ENCODE measurements at regions not wholly inside any gene's neighbourhood (a gene's known extent, or its start where the extent isn't known, plus 50 kb on each side); places are given as distances from the start of the nearest gene placed in this dataset.
A peak's percentile ranks its signal among the peaks of the same experiment; 100 is the strongest.
"Not testable (repeated sequence)": the region's sequence is repeated elsewhere in the genome, so short reads cannot be mapped to it uniquely, and the experiment has no call there.

- not testable (repeated sequence) for H3K4me1 Mint-ChIP-seq; H3K36me3 Mint-ChIP-seq (ENCODE audit: low read depth); H3K27me3 Mint-ChIP-seq; H3K4me3 Mint-ChIP-seq; H3K27ac Mint-ChIP-seq; H3K9me3 ChIP-seq (ENCODE audit: control insufficient read depth, low read length, poor library complexity, severe bottlenecking); DNase-seq; ATAC-seq
Measured at GRCh38 chr4:9659678-9660077, 121.8 kb upstream of the DRD5 start.

DNA sequence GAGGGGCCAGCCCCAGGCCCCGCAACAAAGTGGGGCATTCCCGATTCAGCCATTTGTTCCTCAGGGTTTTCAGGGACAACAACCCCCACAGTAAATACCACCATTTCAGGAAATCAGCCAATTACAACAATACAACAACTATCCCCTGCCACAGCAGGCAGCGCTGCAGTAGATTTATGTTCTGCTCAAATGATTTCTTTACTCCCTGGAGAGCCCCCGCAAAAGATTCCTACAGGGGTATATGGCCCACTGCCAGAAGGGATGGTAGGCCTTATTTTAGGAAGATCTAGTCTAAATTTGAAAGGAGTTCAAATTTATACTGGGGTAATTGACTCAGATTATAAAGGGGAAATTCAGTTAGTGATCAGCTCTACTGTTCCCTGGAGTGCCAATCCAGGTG, 120.5 kb upstream of the DRD5 start:
- H3K27me3 Mint-ChIP-seq; DNase-seq; H3K4me3 Mint-ChIP-seq; H3K9me3 ChIP-seq (ENCODE audit: control insufficient read depth, low read length, poor library complexity, severe bottlenecking); H3K4me1 Mint-ChIP-seq; H3K27ac Mint-ChIP-seq; ATAC-seq; H3K36me3 Mint-ChIP-seq (ENCODE audit: low read depth): not testable (repeated sequence)

DNA sequence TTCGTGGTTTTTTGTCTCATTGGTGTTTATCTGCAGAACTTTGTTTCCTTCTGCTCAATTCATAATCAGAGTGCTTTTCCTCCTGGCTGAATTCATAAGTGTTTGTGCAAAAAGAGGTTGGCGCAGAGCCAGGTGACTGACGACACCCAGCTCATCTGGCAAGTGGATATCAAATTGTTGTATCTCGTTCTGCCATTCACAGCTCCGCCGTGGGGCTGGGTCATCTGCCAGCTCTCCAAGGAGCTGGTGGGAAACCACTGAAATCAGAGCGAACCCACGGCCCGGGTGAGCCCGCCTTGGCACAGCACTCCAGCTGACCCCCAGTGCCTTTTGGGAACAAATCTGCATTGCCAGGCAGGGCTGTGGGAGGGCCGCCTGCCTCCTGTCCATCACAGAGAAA, 110.7 kb upstream of the DRD5 start:
- ATAC-seq; DNase-seq; H3K9me3 ChIP-seq (ENCODE audit: control insufficient read depth, low read length, poor library complexity, severe bottlenecking); H3K27ac Mint-ChIP-seq; H3K4me1 Mint-ChIP-seq; H3K4me3 Mint-ChIP-seq; H3K36me3 Mint-ChIP-seq (ENCODE audit: low read depth): not testable (repeated sequence)
- peaks cover 32% of the 10 kb centered on the region for H3K27me3 Mint-ChIP-seq

GRCh38 chr4:9677357-9677756, 104.1 kb upstream of the DRD5 start:
- H3K27me3 Mint-ChIP-seq, result peaks cover 15% of the 10 kb centered on the region
- ATAC-seq; H3K4me1 Mint-ChIP-seq; H3K4me3 Mint-ChIP-seq; H3K36me3 Mint-ChIP-seq (ENCODE audit: low read depth); H3K9me3 ChIP-seq (ENCODE audit: control insufficient read depth, low read length, poor library complexity, severe bottlenecking); DNase-seq; H3K27ac Mint-ChIP-seq: not testable (repeated sequence)

GRCh38 chr4:9679704-9680478, 101.5 kb upstream of the DRD5 start:
- H3K36me3 Mint-ChIP-seq (ENCODE audit: low read depth), result no peaks in the 10 kb centered on the region
- peaks cover 15% of the 10 kb centered on the region for H3K27me3 Mint-ChIP-seq
- H3K27ac Mint-ChIP-seq, result no peak overlapping the region
- ATAC-seq (no peak), DNase-seq (no peak)
- no peaks in the 10 kb centered on the region for H3K9me3 ChIP-seq (ENCODE audit: control insufficient read depth, low read length, poor library complexity, severe bottlenecking)
- no peaks in the 10 kb centered on the region for H3K4me1 Mint-ChIP-seq
- H3K4me3 Mint-ChIP-seq, result no peak overlapping the region

DNA sequence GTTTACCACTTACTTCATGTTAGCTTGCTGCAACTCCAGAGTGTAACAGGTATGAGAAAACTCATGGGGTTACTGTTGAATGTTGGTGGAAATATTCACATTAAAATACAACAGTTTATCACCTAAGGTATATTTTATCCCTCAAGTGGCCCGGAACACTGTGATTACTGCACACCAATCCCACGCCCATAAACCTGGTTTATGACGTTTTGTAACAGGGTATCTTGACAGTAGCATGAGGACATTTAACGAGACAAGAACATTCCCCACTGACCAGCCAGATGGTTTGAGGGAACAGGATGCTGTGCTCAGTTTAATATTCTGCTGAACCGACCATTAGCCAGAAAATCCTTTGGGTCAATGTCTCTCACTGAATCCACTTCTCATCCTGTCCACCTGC, 98.3 kb upstream of the DRD5 start:
- H3K4me3 Mint-ChIP-seq; H3K27ac Mint-ChIP-seq; H3K36me3 Mint-ChIP-seq (ENCODE audit: low read depth); DNase-seq; ATAC-seq; H3K4me1 Mint-ChIP-seq; H3K9me3 ChIP-seq (ENCODE audit: control insufficient read depth, low read length, poor library complexity, severe bottlenecking); H3K27me3 Mint-ChIP-seq: not testable (repeated sequence)

GRCh38 chr4:9685016-9685415, 96.4 kb upstream of the DRD5 start:
- not testable (repeated sequence) for ATAC-seq; H3K36me3 Mint-ChIP-seq (ENCODE audit: low read depth); H3K4me1 Mint-ChIP-seq; H3K4me3 Mint-ChIP-seq; DNase-seq; H3K9me3 ChIP-seq (ENCODE audit: control insufficient read depth, low read length, poor library complexity, severe bottlenecking); H3K27ac Mint-ChIP-seq; H3K27me3 Mint-ChIP-seq

DNA sequence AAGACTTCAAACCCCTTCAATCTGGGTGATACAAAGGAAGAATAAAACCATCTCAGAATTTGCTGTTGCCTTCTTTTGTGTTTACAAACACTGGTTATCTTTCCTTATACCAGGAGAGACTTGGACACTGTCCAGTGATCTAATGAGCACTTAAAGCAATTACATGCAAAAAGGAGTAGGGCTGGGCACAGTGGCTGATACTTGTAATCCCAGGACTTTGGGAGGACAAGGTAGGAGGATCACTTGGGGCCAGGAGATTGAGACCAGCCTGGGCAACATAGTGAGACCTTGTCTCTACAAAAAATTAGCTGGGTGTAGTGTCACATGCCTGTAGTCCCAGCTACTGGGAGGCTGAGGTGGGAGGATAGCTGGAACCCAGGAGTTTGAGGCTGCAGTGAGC, 95.7 kb upstream of the DRD5 start:
- Mint-ChIP-seq H3K27ac (no peak overlapping the region), H3K4me1 (no peaks in the 10 kb centered on the region), H3K36me3 (ENCODE audit: low read depth) (no peaks in the 10 kb centered on the region), H3K27me3 (peaks cover 2% of the 10 kb centered on the region), H3K4me3 (no peak overlapping the region)
- H3K9me3 ChIP-seq (ENCODE audit: control insufficient read depth, low read length, poor library complexity, severe bottlenecking), result no peaks in the 10 kb centered on the region
- ATAC-seq (no peak), DNase-seq (no peak)

GRCh38 chr4:9690636-9691237, 90.7 kb upstream of the DRD5 start:
- H3K4me1 Mint-ChIP-seq, result peaks cover 13% of the 10 kb centered on the region
- ATAC-seq; H3K36me3 Mint-ChIP-seq (ENCODE audit: low read depth); H3K27me3 Mint-ChIP-seq; DNase-seq; H3K9me3 ChIP-seq (ENCODE audit: control insufficient read depth, low read length, poor library complexity, severe bottlenecking): not testable (repeated sequence)
- H3K4me3 Mint-ChIP-seq, result peak overlapping the region; percentile 82
- peak overlapping the region; percentile 72 for H3K27ac Mint-ChIP-seq

DNA sequence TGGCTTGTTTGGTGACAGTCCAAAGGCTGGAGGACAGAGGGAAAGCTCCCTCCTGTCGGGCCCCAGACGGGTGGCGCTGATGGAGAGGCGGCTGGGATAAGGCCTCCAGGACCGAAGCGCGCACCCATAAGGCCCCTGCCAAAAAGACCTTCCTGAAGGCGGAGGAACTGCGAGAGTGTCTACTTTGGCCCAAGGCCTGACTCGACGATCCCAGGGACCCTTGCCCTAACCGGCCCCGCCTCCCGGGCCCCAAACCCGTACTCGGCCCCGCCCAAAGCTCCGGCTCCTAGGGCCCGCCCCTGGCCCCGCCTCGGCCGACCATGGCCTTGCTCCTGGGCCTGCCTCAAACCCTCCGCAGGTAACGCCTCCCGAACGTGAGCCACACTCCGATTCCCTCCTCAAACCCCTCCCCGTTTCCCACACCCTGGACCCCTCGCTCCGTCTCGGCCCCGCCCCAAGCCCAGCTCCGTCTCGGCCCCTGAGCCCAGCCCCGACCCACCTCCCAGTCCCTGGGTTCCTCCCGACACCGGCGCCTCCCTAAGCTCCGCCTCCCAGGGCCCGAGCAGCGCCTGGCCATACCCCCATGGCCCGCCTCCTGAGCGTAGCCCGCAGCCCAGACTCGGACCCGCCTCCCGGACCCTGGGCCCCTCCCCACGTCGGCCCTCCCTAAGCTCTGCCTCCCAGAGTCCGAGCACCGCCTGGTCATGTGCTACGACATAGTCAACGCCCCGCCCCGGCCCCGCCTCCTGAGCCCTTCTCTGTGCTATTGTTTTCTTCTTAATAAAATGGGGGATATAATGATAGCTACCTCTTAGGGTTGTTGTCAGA, 90.0 kb upstream of the DRD5 start:
- DNase-seq, result peak; percentile 84 to 87 (median 86)
- H3K4me1 Mint-ChIP-seq, result peaks cover 16% of the 10 kb centered on the region
- no peaks in the 10 kb centered on the region for H3K9me3 ChIP-seq (ENCODE audit: control insufficient read depth, low read length, poor library complexity, severe bottlenecking)
- peak overlapping the region; percentile 72 for H3K27ac Mint-ChIP-seq
- H3K4me3 Mint-ChIP-seq, result peak overlapping the region; percentile 82
- peak; percentile 100 for ATAC-seq
- H3K36me3 Mint-ChIP-seq (ENCODE audit: low read depth), result no peaks in the 10 kb centered on the region
- no peaks in the 10 kb centered on the region for H3K27me3 Mint-ChIP-seq

GRCh38 chr4:9692791-9693491, 88.5 kb upstream of the DRD5 start:
- not testable (repeated sequence) for H3K27me3 Mint-ChIP-seq; H3K9me3 ChIP-seq (ENCODE audit: control insufficient read depth, low read length, poor library complexity, severe bottlenecking); H3K4me3 Mint-ChIP-seq; H3K36me3 Mint-ChIP-seq (ENCODE audit: low read depth); DNase-seq; ATAC-seq
- H3K27ac Mint-ChIP-seq, result peak overlapping the region; percentile 72
- peaks cover 16% of the 10 kb centered on the region for H3K4me1 Mint-ChIP-seq

GRCh38 chr4:9694403-9694802, 87.0 kb upstream of the DRD5 start:
- H3K27me3 Mint-ChIP-seq; DNase-seq; ATAC-seq; H3K36me3 Mint-ChIP-seq (ENCODE audit: low read depth); H3K4me3 Mint-ChIP-seq; H3K27ac Mint-ChIP-seq; H3K9me3 ChIP-seq (ENCODE audit: control insufficient read depth, low read length, poor library complexity, severe bottlenecking): not testable (repeated sequence)
- H3K4me1 Mint-ChIP-seq, result peaks cover 16% of the 10 kb centered on the region

GRCh38 chr4:9695994-9696393, 85.4 kb upstream of the DRD5 start:
- not testable (repeated sequence) for H3K4me3 Mint-ChIP-seq; ATAC-seq; H3K36me3 Mint-ChIP-seq (ENCODE audit: low read depth); H3K27me3 Mint-ChIP-seq; H3K9me3 ChIP-seq (ENCODE audit: control insufficient read depth, low read length, poor library complexity, severe bottlenecking); DNase-seq
- Mint-ChIP-seq H3K27ac (peak overlapping the region; percentile 41), H3K4me1 (peaks cover 14% of the 10 kb centered on the region)

Data from T-helper 17 cell (primary cell).